ENCODE measurements at regions not wholly inside any gene's neighbourhood (a gene's known extent, or its start where the extent isn't known, plus 50 kb on each side); places are given as distances from the start of the nearest gene placed in this dataset.

- Histone ChIP-seq H3K4me3 (ENCODE audit: low read depth in 1 of 3, low read length in 3 of 3) (no peak overlapping the region), H3K4me1 (ENCODE audit: control insufficient read depth in 4 of 4, insufficient read depth in 4 of 4, low read length in 3 of 4) (no peaks in the 10 kb centered on the region), H3K36me3 (ENCODE audit: control insufficient read depth in 4 of 4, insufficient read depth in 3 of 4, low read depth in 1 of 4, low read length in 3 of 4) (no peaks in the 10 kb centered on the region), H3K27me3 (ENCODE audit: control insufficient read depth in 4 of 4, insufficient read depth in 4 of 4, low read length in 3 of 4) (no peaks in the 10 kb centered on the region), H3K9me3 (ENCODE audit: control insufficient read depth in 4 of 4, low read length in 3 of 4) (no peaks in the 10 kb centered on the region), H3K27ac (ENCODE audit: low read depth in 1 of 2, low read length in 2 of 2) (no peak overlapping the region), H3K9ac (ENCODE audit: low read depth in 1 of 2, low read length in 2 of 2) (no peak overlapping the region)
- 84% methylated on average over 1 of the region's 1 CpG for WGBS
- DNase-seq (ENCODE audit: low spot score), result no peak
- TF ChIP-seq HNF4A (conservative IDR thresholded peaks at IDR 0.05) (no peak), MAX (IDR thresholded peaks at IDR 0.05) (no peak), SP1 (IDR thresholded peaks at IDR 0.05) (no peak), GABPA (IDR thresholded peaks at IDR 0.05 in 1 of 2, conservative IDR thresholded peaks at IDR 0.05 in 1 of 2) (no peak), NR2F2 (IDR thresholded peaks at IDR 0.05) (no peak), RXRA (IDR thresholded peaks at IDR 0.05) (no peak), ATF3 (IDR thresholded peaks at IDR 0.05) (no peak), REST (IDR thresholded peaks at IDR 0.05) (no peak), FOXA2 (IDR thresholded peaks at IDR 0.05) (no peak), TAF1 (conservative IDR thresholded peaks at IDR 0.05) (no peak), RAD21 (IDR thresholded peaks at IDR 0.05) (no peak), EGR1 (IDR thresholded peaks at IDR 0.05; ENCODE audit: low read depth in 2 of 2) (no peak), FOXA1 (IDR thresholded peaks at IDR 0.05) (no peak), ZBTB33 (IDR thresholded peaks at IDR 0.05) (no peak), HNF4G (IDR thresholded peaks at IDR 0.05) (no peak), JUND (IDR thresholded peaks at IDR 0.05) (no peak), YY1 (IDR thresholded peaks at IDR 0.05) (no peak), CTCF (IDR thresholded peaks at IDR 0.05; ENCODE audit: low read depth, low read length, missing input control) (no peak)
Observed at GRCh38 chr7:46343802-46344201, 422.7 kb upstream of the IGFBP3 start.

Measured in liver (tissue), 8 donors.